Ammon's horn (tissue), 1 donor: ENCODE measurements at regions not wholly inside any gene's neighbourhood (a gene's known extent, or its start where the extent isn't known, plus 50 kb on each side); places are given as distances from the start of the nearest gene placed in this dataset.
"Not testable (repeated sequence)": the region's sequence is repeated elsewhere in the genome, so short reads cannot be mapped to it uniquely, and the experiment has no call there.

Source experiments
- DNase-seq: peaks from one replicate; pipeline ENCODE4 v3.0.0-alpha.2; 2016; ENCODE audit warnings: low spot score

DNA sequence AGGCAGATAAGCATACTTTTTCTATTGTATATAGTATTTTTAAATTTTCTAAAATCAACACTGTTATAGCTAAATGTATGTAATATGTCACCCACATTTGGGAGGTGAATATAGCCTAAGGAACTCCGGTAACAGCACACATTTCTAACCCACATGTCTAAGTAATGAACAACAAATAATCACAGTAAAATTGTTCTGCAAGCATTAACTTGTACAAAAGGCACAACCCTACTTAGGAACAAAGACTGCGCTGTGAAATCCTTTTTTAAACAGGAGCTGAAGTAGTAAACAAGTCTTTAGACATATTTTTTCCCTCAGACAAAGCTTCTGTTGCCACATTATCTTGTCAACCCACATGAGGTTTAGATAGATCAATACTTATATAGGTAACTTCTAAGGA, 872.4 kb upstream of the SLC35B3 start:
- DNase-seq = no peak

DNA sequence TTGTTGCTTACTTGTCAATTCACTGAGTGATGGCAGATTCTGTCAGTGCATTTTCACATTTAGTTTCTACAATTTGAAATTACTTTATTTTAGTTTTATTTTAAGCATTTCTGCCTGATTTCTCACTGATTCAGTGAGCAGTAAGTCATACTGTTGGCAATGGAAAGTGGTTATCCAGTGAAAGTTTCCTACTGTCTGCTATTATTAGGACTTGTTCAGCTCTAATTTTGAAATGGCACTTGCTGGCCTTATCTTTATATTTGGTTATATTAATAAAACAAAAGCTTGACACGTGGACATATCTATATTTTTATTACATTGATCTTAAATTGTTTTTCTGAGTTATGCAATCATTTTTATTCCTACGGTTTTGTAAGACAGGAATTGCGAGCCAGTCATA, 871.8 kb upstream of the SLC35B3 start:
- DNase-seq = no peak

DNA sequence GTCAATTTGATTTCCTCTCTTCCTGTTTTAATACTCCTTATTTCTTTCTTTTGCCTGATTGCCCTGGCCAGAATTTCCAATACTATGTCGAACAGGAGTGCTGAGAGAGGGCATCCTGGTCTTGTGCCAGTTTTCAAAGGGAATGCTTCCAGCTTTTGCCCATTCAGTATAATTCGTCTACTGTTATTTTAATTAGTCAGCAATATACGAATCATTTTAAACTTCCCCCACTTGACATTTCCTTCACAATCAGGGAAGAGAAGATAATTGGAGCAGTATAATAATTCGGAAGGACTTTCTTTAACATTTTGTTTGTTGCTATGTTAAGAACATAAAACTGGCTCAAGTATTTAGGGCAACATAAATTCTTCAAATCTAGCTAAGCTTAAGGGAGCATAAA, 860.3 kb upstream of the SLC35B3 start:
- no peak for DNase-seq

DNA sequence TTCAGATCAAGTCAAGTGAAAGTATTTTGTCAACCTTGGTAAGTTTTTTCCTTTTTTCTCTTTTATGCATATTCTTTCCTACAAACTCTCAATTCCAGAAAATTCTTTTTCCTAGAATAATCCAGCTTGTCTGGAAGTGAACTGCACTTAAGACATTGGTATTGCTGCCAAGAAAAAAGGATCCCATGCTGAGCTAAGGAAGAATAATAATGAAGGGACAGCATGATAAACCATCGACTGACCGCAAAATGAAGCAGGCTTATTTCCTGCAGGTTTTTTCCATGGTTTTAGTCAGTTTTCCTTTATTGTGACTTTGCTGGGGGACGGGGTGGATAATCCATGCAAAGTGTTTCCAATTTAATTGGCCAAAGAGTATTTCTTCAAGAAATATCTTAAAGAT, 857.6 kb upstream of the SLC35B3 start:
- DNase-seq = no peak

DNA sequence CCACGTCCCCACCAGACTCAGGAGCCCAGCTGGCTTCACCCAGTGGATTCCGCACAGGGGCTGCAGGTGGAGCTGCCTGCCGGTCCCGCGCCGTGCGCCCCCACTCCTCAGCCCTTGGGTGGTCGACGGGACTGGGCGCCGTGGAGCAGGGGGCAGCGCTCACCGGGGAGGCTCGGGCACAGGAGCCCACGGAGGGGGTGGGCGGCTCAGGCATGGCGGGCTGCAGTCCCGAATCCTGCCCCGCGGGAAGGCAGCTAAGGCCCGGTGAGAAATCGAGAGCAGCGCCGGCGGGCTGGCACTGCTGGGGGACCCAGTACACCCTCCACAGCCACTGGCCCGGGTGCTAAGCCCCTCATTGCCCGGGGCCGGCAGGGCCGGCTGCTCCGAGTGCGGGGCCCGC, 855.0 kb upstream of the SLC35B3 start:
- not testable (repeated sequence) for DNase-seq

DNA sequence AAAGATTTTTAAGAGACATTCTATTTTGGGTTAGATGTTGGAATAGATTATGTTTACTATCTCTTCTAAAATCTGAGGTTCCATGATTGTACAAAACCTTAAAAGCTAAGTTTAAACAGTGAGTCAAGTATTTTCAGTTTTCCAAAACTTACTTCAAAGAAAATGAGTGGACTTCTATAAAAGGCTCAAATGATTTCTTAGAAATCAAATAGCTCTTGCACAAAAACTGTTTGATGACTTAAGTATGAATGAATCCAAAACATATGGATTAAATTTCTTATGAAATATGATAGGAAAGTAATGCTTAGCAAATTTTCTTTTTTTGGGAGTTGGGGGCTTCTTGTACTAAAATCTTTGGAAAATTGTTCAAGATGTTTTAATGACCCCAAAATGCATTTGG, 837.3 kb upstream of the SLC35B3 start:
- DNase-seq = no peak

DNA sequence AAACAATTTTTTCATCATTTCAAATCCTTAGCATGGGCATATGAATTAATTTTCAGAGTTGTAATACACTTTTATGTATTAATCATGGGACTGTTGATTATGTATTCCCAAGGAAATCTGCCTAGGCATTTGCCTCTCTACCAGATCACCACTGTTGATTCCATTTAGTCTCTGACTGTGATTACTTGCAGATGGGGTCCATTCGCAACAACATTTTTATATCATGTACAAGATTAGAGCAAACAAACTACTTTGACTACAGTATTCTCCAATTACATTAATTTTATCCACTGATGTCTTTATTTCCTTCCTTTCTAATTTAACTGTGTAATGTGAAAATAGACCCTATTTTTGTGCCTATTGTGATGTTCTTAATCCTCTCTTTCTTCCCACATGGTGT, 831.4 kb upstream of the SLC35B3 start:
- no peak for DNase-seq

DNA sequence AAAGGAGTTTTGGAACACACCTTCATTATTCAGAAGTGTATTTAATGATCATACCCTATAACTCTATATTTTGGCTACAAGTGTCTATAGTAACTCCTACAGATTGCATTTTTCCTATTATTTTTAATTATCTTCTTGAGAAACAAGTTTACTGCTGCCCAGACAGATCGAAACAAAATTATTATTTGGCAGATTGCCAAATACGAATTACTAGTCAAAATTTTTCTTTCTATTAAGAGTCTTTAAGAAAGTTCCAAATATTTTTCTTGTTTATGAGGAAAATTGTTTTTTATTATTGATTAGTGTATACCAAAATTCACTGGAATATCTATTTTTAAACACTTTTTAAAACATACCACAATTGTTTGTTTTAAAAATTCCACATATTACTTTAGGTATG, 821.9 kb upstream of the SLC35B3 start:
- DNase-seq = no peak

DNA sequence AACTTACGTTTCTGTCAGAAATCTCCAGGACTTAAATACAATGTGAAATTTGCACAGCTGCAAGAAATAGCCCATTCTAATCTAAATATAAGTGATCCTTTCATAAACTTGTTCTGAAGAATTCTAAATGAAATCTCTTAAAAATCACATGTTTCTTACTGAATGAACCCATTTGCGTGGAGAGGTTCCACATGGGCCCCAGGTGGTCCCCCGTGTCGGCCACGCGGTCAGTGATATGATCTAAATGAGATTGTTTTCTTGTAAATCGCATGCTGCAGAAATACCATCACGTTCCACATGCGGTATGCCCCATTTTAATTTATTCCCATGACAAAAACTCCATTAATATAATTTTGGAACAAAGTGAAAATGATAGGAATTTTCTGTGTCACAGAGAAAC, 818.9 kb upstream of the SLC35B3 start:
- DNase-seq = no peak

DNA sequence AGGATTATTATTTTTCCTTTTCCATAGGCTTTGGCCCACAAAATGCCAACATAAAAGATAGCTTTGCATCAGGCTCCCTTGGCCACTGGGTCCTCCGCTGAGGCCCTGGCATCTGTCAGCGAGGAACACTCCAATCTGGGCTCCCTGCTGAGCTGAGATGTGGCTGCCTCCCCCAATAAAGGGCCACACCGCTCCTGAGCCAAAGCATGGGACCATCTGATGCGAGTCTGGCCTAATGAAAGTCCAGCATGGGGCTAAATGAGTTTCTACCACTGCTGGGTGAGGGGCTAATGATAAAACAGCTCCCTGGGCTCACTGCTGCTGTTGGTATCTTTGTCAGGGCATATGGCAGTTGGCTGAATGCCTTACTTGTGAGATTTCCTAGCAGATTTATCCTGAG, 817.5 kb upstream of the SLC35B3 start:
- DNase-seq = peak; percentile 3

DNA sequence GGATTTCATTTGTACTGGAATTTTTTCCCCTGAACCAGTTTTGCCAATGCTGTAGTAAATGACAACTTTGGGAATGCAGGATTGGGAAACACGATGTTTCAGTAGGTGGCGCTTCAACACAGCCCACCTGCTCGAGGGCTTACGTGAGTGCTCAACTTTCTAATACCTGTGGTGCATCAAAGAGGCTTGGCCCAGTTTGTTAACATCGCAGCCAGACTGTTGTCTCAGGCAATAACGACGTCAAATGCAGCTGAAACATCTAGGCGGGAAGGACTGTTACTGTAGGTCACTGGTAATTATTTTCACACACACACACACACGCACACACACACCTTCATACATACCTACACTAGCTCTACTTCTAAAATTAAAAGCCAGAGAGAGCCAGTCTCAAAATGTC, 815.5 kb upstream of the SLC35B3 start:
- DNase-seq = peak; percentile 62

DNA sequence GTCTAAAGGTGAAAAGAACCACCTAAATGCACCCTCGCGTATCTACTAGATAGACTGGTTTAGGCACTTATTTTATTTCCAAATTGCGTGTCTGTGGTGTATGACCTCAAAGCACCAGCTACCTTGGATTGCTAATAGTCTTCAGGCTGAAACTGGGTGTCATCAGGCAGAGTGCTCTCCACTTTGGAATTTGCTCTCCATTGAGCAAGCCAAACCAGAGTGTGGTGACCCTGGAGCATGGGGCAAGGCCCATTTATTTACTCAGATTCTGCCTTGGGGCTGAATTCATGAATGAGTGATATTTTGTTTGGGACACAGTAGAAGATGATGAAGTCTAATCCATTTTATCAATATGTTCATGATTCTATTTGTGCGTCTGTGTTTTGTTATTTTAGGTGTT, 812.8 kb upstream of the SLC35B3 start:
- no peak for DNase-seq

DNA sequence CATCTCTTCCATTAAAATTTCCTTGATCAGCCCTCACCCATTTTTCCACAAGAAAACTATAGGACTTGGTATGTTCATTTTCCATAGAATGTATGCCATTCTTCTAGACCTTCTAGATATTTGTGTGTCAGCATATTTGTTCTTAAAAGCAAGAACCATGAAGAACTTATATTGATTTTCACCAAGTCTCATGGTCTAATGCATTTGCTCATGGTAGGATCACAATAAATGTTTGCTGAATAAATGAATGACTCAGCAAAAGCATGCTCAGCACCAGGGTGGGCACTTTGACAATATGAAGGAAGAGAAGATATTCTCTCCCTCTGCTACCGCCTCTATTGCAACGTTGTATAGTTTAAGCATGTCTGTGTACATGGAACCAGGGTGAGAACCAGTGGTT, 805.5 kb upstream of the SLC35B3 start:
- no peak for DNase-seq

DNA sequence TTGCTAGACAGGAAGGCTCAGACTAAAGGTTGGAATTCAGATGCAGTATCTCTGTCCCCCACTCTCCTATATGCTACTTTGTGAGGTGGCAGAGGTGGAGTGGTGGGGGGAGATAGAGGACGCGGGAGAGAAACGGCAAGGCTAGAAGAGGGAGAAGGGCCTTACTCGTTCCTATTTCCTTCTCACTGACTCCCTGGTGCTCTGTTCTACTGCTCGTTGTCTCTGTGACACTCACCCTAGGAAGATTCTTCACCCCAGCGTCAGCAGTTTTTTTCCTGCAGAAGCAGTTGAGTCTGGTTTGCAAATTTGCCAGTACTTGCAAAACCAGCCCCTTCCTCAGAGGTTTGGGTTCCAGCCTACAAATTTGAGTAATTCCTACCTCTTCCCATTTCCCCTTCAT, 801.1 kb upstream of the SLC35B3 start:
- DNase-seq = no peak

DNA sequence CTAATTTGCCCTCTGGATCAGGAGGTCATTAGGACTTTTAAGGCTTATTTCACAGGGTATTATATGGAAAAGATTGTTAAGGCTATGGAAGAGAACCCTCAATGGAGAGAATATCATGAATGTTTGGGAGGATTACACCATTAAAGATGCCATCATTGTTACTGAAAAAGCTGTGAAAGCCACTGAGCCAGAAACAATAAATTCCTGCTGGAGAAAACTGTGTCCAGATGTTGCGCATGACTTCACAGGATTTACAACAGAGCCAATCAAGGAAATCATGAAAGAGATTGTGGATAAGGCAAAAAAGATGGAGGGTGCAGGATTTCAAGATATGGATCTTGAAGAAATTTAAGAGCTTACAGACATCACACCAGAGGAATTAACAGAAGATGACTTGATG, 798.3 kb upstream of the SLC35B3 start:
- DNase-seq = no peak

DNA sequence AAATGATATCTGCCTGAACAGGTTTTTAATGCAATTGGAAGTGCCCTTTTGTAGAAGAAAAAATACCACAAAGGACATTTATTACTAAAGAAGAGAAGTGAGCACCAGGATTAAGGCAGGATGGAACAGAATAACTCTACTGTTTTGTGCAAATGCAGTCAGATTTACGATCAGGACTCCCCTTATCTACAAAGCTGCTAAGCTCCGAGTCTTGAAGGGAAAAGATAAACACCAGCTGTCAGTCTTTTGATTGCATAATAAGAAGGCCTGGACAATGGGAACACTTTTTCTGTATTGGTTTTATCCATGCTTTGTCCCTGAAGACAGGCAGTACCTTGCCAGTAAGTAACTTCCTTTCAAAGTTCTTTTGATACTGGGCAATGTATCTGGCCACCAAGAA, 797.9 kb upstream of the SLC35B3 start:
- no peak for DNase-seq

DNA sequence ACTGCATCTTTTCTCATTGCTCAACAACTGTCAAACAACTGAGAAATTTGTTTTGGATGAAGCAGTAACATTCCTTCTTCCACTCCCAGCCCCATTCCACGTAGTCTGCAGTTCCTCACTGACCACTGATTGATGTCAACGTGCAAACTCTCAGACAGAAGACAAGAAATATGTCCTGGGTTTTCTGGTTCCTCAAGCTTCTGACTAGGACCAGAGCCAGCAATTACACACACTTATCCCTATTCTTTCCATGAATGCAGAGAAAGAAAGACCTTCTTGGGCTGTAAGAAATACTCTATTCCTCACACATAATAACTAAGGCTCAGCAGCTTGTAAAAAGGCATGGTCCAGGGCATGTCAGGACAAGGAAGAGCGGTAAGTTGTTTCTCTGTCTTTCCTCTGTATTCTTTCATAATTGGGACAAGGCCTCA, 790.1 kb upstream of the SLC35B3 start:
- DNase-seq = no peak

DNA sequence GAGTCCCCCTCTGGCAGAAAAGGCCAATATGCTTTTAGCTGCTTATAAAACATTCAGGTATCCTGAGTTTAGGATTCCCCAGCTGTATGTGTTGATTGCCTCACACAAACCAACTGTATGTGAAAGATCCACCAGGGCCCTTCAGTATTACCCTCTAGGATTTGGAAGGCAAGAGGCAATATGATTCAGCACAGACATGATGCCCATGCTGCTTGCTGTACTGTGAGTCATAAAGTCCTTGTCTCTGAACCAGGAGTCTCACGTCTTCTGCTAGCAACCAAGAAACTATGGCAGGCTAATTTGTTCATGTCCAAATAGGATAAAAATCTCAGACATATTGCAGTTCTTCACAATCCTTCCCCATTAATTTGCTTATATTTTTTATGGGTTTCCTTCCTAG, 789.2 kb upstream of the SLC35B3 start:
- DNase-seq = no peak

DNA sequence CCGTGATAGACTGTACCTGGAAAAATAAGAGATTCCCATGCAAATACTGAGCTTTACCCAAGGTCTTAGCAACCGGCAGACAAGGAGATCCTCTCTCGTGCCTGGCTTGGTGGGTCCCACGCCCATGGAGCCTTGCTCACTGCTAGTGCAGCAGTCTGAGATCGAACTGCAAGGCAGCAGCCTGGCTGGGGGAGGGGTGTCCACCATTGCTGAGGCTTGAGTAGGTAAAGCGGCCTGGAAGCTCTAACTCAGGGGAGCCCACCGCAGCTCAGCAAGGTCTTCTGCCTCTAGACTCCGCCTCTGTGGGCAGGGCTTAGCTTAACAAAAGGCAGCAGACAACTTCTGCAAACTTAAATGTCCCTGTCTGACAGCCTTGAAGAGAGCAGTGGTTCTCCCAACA, 778.4 kb upstream of the SLC35B3 start:
- not testable (repeated sequence) for DNase-seq

DNA sequence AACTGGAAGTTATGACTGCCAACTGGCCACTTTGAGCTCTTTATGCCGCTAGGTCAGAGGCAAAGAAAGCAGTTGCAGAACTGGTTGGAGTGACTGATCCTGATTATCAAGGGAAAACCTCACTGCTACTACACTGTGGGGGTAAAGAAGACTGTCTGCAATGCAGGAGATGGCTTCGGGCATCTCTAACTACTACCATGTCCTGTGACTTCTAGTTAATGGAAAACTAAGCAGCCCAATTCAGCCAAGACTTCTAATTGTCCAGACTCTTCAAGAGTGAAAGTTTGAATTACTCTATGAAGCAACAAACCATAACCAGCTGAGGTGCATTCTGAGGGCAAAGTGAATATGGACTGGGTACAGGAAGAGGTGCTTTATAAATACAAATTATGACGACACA, 773.6 kb upstream of the SLC35B3 start:
- no peak for DNase-seq

DNA sequence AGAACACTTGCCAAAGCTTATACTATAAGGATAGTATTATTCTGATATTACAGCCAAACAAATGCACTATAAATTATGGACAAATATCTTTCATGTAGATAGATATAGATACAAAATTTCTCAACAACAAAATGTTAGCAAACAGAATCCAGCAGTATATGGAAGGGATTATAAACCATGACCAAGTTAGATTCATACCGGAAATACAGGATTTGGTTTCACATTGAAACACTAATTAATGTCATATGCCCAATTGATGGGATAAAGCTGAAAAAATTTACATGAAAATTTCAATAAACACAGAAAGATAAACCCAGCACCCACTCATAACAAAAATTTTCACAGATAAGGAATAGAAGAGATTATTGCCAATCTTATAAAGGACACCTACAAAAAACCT, 770.3 kb upstream of the SLC35B3 start:
- no peak for DNase-seq

DNA sequence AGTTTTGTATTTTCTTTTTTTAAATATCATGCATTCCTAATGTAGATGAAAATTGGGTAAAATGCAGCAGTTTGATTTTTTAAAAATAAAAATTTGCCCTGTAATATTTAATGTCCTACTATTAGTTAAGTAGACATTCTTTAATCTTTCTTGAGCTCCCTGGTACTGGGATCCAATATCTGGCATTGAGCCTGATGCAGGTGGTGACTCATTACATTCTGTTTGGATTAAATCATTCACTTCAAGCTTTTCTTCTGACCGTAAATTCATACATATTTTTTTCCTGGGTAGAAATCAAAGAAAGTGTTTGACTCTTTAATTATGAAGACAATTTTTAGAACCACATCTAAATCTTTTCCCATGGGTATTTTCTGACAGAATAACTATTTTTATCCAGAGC, 768.8 kb upstream of the SLC35B3 start:
- DNase-seq = no peak

DNA sequence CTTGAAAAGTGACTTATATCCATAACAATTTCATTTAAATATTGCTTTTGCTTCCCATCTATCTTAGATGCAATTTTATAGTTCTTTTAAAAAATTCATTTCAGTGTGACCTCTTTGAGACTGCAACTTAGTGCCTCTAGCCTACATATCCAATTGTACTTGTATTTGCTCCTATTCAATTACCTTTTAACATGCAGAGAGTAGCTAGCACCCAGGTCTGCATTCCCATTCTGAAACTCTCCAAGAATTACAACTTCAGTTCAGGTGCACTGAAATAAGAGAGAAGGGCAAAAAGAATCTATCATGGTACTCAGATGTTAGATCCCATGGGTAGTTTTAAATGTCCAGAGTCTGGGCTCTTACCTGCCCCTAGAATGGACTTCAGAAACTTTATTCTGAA, 765.4 kb upstream of the SLC35B3 start:
- no peak for DNase-seq

DNA sequence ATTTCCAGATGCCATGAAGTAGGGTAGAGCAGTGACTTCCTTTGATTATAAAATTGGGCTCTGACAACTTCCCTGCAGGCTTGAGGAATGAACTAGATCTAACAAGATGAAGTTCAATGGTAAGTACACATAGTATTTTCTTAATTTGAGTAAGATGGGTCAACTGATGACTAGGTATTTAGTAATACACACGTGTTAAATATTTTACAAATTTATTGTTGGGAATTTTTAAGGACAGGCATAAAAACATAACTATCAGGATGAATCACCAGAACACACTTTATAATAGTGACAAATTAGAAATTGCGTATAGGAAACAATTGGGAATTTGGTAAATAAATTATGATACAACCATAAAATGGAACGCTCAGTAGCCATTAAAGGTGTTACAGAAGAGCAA, 762.4 kb upstream of the SLC35B3 start:
- DNase-seq = no peak

DNA sequence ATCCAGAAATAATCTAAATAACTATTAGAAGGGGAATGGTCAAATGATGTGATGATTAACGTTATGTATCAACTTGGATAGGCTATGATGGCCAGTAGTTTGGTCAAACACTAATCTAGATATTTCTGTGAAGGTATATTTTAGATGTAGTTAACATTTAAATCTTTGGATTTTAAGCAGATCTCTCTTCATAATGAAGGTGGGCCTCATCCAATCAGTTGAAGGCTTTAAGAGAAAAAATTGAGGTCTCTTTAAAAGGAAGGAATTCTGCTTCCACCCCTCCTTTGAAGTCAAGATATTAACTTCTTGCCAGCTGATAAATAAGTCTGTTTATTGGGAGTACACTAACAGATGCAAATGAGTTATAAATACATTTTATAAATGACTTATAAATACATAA, 760.0 kb upstream of the SLC35B3 start:
- DNase-seq = no peak
